SK-N-SH treated with all-trans-retinoic acid at 6 μM for 48 hours (cell line): ENCODE measurements at regions not wholly inside any gene's neighbourhood (a gene's known extent, or its start where the extent isn't known, plus 50 kb on each side); places are given as distances from the start of the nearest gene placed in this dataset.
"Not testable (repeated sequence)": the region's sequence is repeated elsewhere in the genome, so short reads cannot be mapped to it uniquely, and the experiment has no call there.

ENCODE experiments used
- ATAC-seq: fragments of 200-7000 bp; cut with Tn5 transposase; 3 replicates; pipeline ENCODE4 v1.9.1; 2020; ENCODE audit warnings: mild to moderate bottlenecking, moderate library complexity
- ARNTL ChIP-seq: fragments of 450-650 bp; formaldehyde crosslinking; IDR thresholded peaks from 2 replicates; pipeline ENCODE4 v1.5.0; 2020; ENCODE audit warnings: low read depth, mild to moderate bottlenecking, moderate library complexity, borderline replicate concordance
- BACH2 ChIP-seq: fragments of 250-450 bp; sonication (Bioruptor Pico); IDR thresholded peaks from 2 replicates; pipeline ENCODE4 v1.9.0; 2021; ENCODE audit warnings: mild to moderate bottlenecking, borderline replicate concordance
- CREB5 ChIP-seq: fragments of 250-450 bp; sonication (Bioruptor Pico); IDR thresholded peaks from 2 replicates; pipeline ENCODE4 v1.5.1; 2020; ENCODE audit warnings: low read depth, mild to moderate bottlenecking, moderate library complexity
- CSDC2 ChIP-seq: fragments of 250-450 bp; sonication (Bioruptor Pico); IDR thresholded peaks from 2 replicates; pipeline ENCODE4 v1.5.0; 2020; ENCODE audit warnings: mild to moderate bottlenecking, moderate library complexity
- CSRNP3 ChIP-seq: fragments of 250-450 bp; sonication (Bioruptor Pico); IDR thresholded peaks from 2 replicates; pipeline ENCODE4 v1.5.1; 2021; ENCODE audit warnings: mild to moderate bottlenecking, moderate library complexity
- ESRRG ChIP-seq: fragments of 250-450 bp; sonication (Bioruptor Pico); IDR thresholded peaks from 2 replicates; pipeline ENCODE4 v1.6.1; 2021; ENCODE audit warnings: mild to moderate bottlenecking
- GLIS3 ChIP-seq: fragments of 250-450 bp; sonication (Bioruptor Pico); IDR thresholded peaks from 2 replicates; pipeline ENCODE4 v1.5.0; 2020; ENCODE audit warnings: mild to moderate bottlenecking, moderate library complexity
- ISL1 ChIP-seq: fragments of 250-450 bp; sonication (Bioruptor Pico); IDR thresholded peaks from 2 replicates; pipeline ENCODE4 v2.1.2; 2022; ENCODE audit warnings: mild to moderate bottlenecking, moderate library complexity
- OSR1 ChIP-seq: fragments of 250-450 bp; sonication (Bioruptor Pico); IDR thresholded peaks from 2 replicates; pipeline ENCODE4 v1.8.0; 2022; ENCODE audit warnings: moderate library complexity, mild to moderate bottlenecking, inconsistent platforms
- PATZ1 ChIP-seq: fragments of 250-450 bp; sonication (Bioruptor Pico); IDR thresholded peaks from 2 replicates; pipeline ENCODE4 v1.8.0; 2020; ENCODE audit warnings: mild to moderate bottlenecking, moderate library complexity, borderline replicate concordance
- POU6F1 ChIP-seq: fragments of 250-450 bp; sonication (Bioruptor Pico); IDR thresholded peaks from 2 replicates; pipeline ENCODE4 v1.8.0; 2021; ENCODE audit warnings: low read depth, mild to moderate bottlenecking, moderate library complexity, borderline replicate concordance
- PPARA ChIP-seq: fragments of 250-450 bp; sonication (Bioruptor Pico); IDR thresholded peaks from 2 replicates; pipeline ENCODE4 v1.5.0; 2020; ENCODE audit warnings: mild to moderate bottlenecking, borderline replicate concordance
- RARB ChIP-seq: fragments of 250-450 bp; sonication (Bioruptor Pico); IDR thresholded peaks from 2 replicates; pipeline ENCODE4 v1.8.0; 2021; ENCODE audit warnings: mild to moderate bottlenecking, moderate library complexity
- SNAI2 ChIP-seq: fragments of 250-450 bp; sonication (Bioruptor Pico); IDR thresholded peaks from 2 replicates; pipeline ENCODE4 v1.5.0; 2020; ENCODE audit warnings: mild to moderate bottlenecking, moderate library complexity
- TCF4 ChIP-seq: fragments of 250-450 bp; sonication (Bioruptor Pico); IDR thresholded peaks from 2 replicates; pipeline ENCODE4 v1.8.0; 2021; ENCODE audit warnings: mild to moderate bottlenecking, moderate library complexity, borderline replicate concordance
- TSHZ2 ChIP-seq: fragments of 250-450 bp; sonication (Bioruptor Pico); IDR thresholded peaks from 2 replicates; pipeline ENCODE4 v1.5.0; 2020; ENCODE audit warnings: mild to moderate bottlenecking, moderate library complexity
- ZC3H10 ChIP-seq: fragments of 250-450 bp; sonication (Bioruptor Pico); IDR thresholded peaks from 2 replicates; pipeline ENCODE4 v1.5.1; 2021; ENCODE audit warnings: mild to moderate bottlenecking, moderate library complexity
- ZFP30 ChIP-seq: fragments of 450-650 bp; formaldehyde crosslinking; IDR thresholded peaks from 2 replicates; pipeline ENCODE4 v1.5.0; 2022; ENCODE audit warnings: mild to moderate bottlenecking, moderate library complexity
- ZNF565 ChIP-seq: fragments of 450-650 bp; formaldehyde crosslinking; conservative IDR thresholded peaks from 2 replicates; pipeline ENCODE4 v1.5.0; 2020; ENCODE audit warnings: low read depth, mild to moderate bottlenecking, moderate library complexity
- ZNF70 ChIP-seq: fragments of 450-650 bp; formaldehyde crosslinking; IDR thresholded peaks from 2 replicates; pipeline ENCODE4 v1.5.0; 2020; ENCODE audit warnings: mild to moderate bottlenecking, moderate library complexity
- ZNF8 ChIP-seq: fragments of 450-650 bp; formaldehyde crosslinking; IDR thresholded peaks from 2 replicates; pipeline ENCODE4 v1.5.0; 2020; ENCODE audit warnings: mild to moderate bottlenecking, moderate library complexity

GRCh38 chr11:121901886-121902285, 214.1 kb downstream of the BLID start:
- ATAC-seq = no peak
- TF ChIP-seq BACH2 (CRISPR knock-in tag) = no peak

- not testable (repeated sequence) for ATAC-seq
Measured at GRCh38 chr11:121901417-121901816, 214.6 kb downstream of the BLID start.

GRCh38 chr11:121899520-121899919, 216.5 kb downstream of the BLID start:
- ATAC-seq = no peak
- TF ChIP-seq ZNF70 (CRISPR knock-in tag) (no peak), TCF4 (CRISPR knock-in tag) (no peak), ZC3H10 (CRISPR knock-in tag) (no peak), RARB (CRISPR knock-in tag) (no peak), ZNF565 (no peak), OSR1 (CRISPR knock-in tag) (no peak), PATZ1 (no peak), CSDC2 (CRISPR knock-in tag) (no peak), GLIS3 (CRISPR knock-in tag) (no peak), SNAI2 (no peak), ESRRG (no peak), CSRNP3 (CRISPR knock-in tag) (no peak), CREB5 (CRISPR knock-in tag) (no peak)

GRCh38 chr11:121898903-121899302, 217.1 kb downstream of the BLID start:
- TF ChIP-seq ISL1 = no peak
- no peak for TF ChIP-seq RARB (CRISPR knock-in tag)
- TF ChIP-seq TSHZ2 = no peak
- TF ChIP-seq ESRRG = no peak
- no peak for TF ChIP-seq OSR1 (CRISPR knock-in tag)
- TF ChIP-seq POU6F1 = no peak
- TF ChIP-seq ARNTL (CRISPR knock-in tag) = no peak
- TF ChIP-seq ZNF70 (CRISPR knock-in tag) = no peak
- no peak for TF ChIP-seq PPARA (CRISPR knock-in tag)
- TF ChIP-seq ZFP30 (CRISPR knock-in tag) = no peak
- TF ChIP-seq ZNF8 = no peak
- no peak for TF ChIP-seq BACH2 (CRISPR knock-in tag)
- TF ChIP-seq GLIS3 (CRISPR knock-in tag) = no peak
- no peak for TF ChIP-seq CSRNP3 (CRISPR knock-in tag)

More at GRCh38 chr11:121898903-121899302, 217.1 kb downstream of the BLID start:
- no peak for ATAC-seq
